GM18505 (cell line): ENCODE measurements at regions not wholly inside any gene's neighbourhood (a gene's known extent, or its start where the extent isn't known, plus 50 kb on each side); places are given as distances from the start of the nearest gene placed in this dataset.

Experiments
- ATAC-seq: cut with Tn5 transposase; IDR thresholded peaks from one replicate; pipeline ENCODE4 v1.9.1; 2021; ENCODE audit not compliant: unreplicated experiment
- POLR2A ChIP-seq: IDR thresholded peaks from 4 replicates; pipeline ENCODE4 v1.6.1; 2011; ENCODE audit warnings: borderline replicate concordance; ENCODE audit not compliant: insufficient read depth, insufficient read length; ENCODE audit errors: extremely low read depth

- ATAC-seq, result no peak
- no peak for TF ChIP-seq POLR2A
These were observed 648.0 kb downstream of the SLC4A3 start for GRCh38 chr2:220275454-220275853.

GRCh38 chr2:220276741-220277444, 649.5 kb downstream of the SLC4A3 start:
- no peak for ATAC-seq
- no peak for TF ChIP-seq POLR2A

DNA sequence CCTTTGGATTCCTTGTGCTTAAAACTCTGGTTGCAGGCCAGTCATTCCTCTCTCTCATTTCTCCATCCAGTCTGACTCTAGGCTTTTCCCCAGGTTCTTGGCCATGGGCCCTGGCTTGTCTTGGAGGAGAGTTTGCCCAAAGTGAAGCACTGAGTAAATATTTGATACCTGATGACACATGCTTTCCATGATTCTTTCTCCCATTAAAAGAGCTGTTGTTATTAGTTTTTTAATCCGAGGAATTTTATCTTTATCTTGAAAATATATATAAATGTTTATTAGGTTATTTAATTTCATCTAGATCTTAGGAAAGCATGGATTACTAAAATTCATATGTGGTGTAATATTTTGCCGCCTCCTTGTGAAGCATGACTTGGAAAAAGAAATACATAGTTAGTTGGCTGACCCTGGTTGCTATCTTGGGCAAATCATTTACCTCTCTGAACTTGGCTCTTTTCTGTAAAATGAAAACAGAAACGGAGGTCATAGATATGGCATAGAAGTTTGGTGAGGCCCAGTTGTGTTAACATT, 650.1 kb downstream of the SLC4A3 start:
- no peak for ATAC-seq
- no peak for TF ChIP-seq POLR2A

DNA sequence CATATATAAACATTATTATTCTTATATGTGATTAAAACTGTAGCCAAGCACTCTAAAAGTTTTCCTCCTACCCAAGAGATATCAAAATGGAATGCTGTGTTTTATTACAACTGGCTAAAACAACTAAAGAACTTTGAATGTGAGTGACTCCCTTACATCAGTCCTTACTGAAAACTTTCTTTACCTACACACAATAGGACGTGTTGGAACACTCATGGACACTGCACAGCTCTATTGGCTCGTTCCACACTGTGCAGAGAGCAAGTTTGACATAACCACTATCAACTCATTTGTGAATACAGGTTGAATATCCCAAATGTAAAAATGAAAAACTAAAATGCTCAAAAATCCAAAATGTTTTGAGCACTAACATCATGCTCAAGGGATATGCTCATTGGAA, 650.6 kb downstream of the SLC4A3 start:
- no peak for TF ChIP-seq POLR2A
- no peak for ATAC-seq

- no peak for TF ChIP-seq POLR2A
- ATAC-seq, result no peak
These were observed 651.9 kb downstream of the SLC4A3 start for GRCh38 chr2:220279372-220279771.

DNA sequence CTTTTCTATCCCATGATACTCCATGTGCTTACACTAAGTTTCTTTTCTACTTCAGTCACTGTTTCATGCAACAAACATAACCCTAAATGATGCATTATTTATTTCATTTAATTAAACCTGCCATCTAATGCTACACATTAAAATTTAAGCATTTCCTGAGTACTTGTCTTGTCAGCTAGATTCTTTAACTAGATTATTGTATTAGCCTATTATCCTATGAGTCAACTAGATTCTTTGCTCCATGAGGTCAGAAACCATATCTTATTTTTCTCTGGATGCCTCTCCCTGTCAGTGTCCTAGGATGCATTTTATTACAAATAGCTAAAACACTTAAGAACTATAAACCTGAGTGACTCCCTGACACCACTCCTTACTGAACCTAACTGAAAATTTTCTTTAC, 652.4 kb downstream of the SLC4A3 start:
- TF ChIP-seq POLR2A, result no peak
- no peak for ATAC-seq

- TF ChIP-seq POLR2A, result no peak
These were observed 653.3 kb downstream of the SLC4A3 start for GRCh38 chr2:220280736-220281135.

GRCh38 chr2:220281771-220282170, 654.3 kb downstream of the SLC4A3 start:
- ATAC-seq, result no peak
- TF ChIP-seq POLR2A, result no peak

More at GRCh38 chr2:220280736-220281135, 653.3 kb downstream of the SLC4A3 start:
- no peak for ATAC-seq

DNA sequence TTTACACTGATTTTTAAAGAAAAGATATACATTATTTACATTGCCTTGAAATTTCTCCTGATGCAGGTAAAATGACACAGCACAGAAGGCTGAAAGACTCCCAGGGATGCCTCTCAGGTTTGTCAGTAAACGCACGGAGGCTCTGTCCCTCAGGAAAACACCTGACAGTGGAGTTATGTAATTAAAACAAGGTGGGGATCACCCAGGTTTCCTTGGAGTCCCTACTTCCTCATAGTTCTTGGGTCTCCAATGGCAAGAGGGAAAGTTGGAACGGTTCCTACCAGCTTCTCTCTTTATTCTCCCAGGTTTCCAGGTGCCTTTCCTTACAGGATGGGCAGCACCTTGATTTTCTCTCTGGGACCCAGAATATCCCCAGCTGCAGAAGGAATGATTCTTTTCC, 654.8 kb downstream of the SLC4A3 start:
- TF ChIP-seq POLR2A, result no peak
- ATAC-seq, result no peak

- ATAC-seq, result no peak
- TF ChIP-seq POLR2A, result no peak
These were observed 666.5 kb downstream of the SLC4A3 start for GRCh38 chr2:220293966-220294365.

- ATAC-seq, result no peak
- TF ChIP-seq POLR2A, result no peak
These were observed 668.7 kb downstream of the SLC4A3 start for GRCh38 chr2:220296174-220296573.

DNA sequence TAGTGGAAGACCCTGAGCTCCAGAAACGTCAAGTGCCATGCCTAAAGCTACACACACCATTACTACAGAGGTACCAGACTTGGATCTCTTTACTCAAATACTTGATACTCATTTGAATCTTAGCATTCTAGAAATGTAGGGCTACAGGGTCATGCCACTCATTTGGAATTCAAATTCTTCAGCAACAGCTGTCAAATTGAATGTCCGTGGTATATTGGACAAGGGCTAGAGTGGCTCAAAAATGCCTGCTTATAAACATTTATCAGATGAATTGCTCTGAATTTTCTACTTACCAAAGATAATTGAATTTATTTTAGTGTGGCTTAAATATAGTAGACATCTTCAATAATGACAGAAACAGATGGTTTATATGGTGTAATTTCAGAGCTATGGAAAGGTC, 669.7 kb downstream of the SLC4A3 start:
- no peak for ATAC-seq
- no peak for TF ChIP-seq POLR2A

GRCh38 chr2:220300806-220301205, 673.4 kb downstream of the SLC4A3 start:
- ATAC-seq, result no peak
- TF ChIP-seq POLR2A, result no peak

- TF ChIP-seq POLR2A, result no peak
- no peak for ATAC-seq
These were observed 675.3 kb downstream of the SLC4A3 start for GRCh38 chr2:220302756-220303155.
